ENCODE measurements at regions not wholly inside any gene's neighbourhood (a gene's known extent, or its start where the extent isn't known, plus 50 kb on each side); places are given as distances from the start of the nearest gene placed in this dataset.

DNA sequence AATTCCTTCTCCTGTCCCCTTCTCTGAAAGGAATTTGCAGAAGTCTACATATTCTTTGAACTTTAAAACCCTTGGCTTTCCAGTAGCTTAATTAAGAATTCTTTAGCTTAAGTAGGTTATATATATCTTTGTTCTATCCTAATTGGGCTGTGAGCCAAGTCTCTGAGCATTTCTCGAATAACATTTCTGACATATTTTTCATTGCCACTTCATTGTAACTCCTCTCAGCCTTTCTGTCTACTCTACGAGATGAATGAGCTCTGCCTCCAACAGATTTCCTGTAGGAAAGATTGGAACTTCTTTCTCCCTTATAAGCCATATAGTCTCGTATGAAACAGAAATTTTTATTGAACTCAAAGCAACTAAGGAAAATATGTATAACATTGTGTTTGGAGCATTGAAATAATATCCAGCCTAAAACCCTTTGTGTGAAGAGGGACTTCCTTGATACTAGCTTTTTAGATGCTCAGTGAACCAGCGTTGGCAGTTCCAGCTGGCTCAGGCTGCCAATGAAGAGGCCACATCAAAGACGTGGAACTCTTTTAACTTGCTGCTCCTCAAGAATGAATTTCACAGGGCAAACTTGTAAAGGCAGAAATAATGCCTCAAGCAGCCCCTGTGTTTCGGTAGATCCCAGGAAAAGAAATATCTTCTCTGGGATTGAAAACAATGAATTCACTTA, 87.7 kb upstream of the NOX3 start:
- TF ChIP-seq FOSB (CRISPR knock-in tag; IDR thresholded peaks at IDR 0.05) (no peak), CHD2 (IDR thresholded peaks at IDR 0.05; ENCODE audit: low read length, partially characterized antibody) (no peak), MYC (IDR thresholded peaks at IDR 0.05; ENCODE audit: borderline replicate concordance, low read length) (no peak), NFE2L2 (conservative IDR thresholded peaks at IDR 0.05; ENCODE audit: low read length) (no peak), BHLHE40 (IDR thresholded peaks at IDR 0.05; ENCODE audit: low read depth, low read length) (no peak), EHF (CRISPR knock-in tag; IDR thresholded peaks at IDR 0.05) (no peak), EHMT2 (IDR thresholded peaks at IDR 0.05; ENCODE audit: low read depth) (no peak), ESRRA (IDR thresholded peaks at IDR 0.05; ENCODE audit: borderline replicate concordance, low read length) (no peak), FOXS1 (CRISPR knock-in tag; IDR thresholded peaks at IDR 0.05) (no peak), HDAC2 (IDR thresholded peaks at IDR 0.05) (no peak), CHD4 (IDR thresholded peaks at IDR 0.05; ENCODE audit: borderline replicate concordance) (no peak), SREBF2 (IDR thresholded peaks at IDR 0.05) (no peak), TFCP2L1 (CRISPR knock-in tag; IDR thresholded peaks at IDR 0.05) (no peak)
- TF ChIP-seq, protein P1, sequence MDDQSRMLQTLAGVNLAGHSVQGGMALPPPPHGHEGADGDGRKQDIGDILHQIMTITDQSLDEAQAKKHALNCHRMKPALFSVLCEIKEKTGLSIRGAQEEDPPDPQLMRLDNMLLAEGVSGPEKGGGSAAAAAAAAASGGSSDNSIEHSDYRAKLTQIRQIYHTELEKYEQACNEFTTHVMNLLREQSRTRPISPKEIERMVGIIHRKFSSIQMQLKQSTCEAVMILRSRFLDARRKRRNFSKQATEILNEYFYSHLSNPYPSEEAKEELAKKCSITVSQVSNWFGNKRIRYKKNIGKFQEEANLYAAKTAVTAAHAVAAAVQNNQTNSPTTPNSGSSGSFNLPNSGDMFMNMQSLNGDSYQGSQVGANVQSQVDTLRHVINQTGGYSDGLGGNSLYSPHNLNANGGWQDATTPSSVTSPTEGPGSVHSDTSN (IDR thresholded peaks at IDR 0.05): no peak
- TF ChIP-seq, protein P2, sequence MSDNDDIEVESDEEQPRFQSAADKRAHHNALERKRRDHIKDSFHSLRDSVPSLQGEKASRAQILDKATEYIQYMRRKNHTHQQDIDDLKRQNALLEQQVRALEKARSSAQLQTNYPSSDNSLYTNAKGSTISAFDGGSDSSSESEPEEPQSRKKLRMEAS (IDR thresholded peaks at IDR 0.05): no peak
- 58% methylated on average over 6 of the region's 6 CpGs for WGBS (ENCODE audit: missing lambda C conversion rate)
- Histone ChIP-seq H3K4me2 (no peak overlapping the region), H3K9me3 (no peaks in the 10 kb centered on the region), H3K4me1 (no peaks in the 10 kb centered on the region), H3K4me3 (no peak overlapping the region), H3K27ac (no peak overlapping the region)
- no peak for ATAC-seq
- DNase-seq (ENCODE audit: low read depth in 1 of 2, low spot score in 1 of 2): no peak
- POLR2A ChIA-PET: no interaction called here
- CTCF ChIA-PET: interaction anchor here (0.9 to 1.5 kb wide), 3 partner anchors 9 to 216 kb away, joined by 3 to 4 read pairs (median 4); no protein-coding TSS in a partner anchor
- no peak for FAIRE-seq

DNA sequence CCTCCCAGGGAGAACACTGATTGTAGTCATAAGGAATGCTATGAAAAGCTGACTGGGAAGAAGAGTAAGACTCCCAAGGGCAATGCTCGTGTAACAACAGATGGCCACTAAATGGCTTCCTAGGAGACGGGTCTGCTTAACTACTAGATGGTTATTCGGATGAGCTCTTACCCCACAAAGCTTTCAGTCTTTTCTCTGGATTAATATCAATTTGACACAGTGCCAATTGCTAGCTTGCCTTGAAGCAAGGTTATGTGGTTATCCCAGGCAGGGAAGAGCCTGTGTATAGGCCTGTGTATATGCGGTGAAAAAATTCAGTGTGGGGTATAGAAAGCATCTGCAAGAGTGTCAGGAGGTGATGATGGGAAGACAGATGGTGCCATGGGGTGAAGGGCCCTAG, 86.4 kb upstream of the NOX3 start:
- no peak for TF ChIP-seq BHLHE40 (IDR thresholded peaks at IDR 0.05; ENCODE audit: low read depth, low read length)
- TF ChIP-seq, protein P3, sequence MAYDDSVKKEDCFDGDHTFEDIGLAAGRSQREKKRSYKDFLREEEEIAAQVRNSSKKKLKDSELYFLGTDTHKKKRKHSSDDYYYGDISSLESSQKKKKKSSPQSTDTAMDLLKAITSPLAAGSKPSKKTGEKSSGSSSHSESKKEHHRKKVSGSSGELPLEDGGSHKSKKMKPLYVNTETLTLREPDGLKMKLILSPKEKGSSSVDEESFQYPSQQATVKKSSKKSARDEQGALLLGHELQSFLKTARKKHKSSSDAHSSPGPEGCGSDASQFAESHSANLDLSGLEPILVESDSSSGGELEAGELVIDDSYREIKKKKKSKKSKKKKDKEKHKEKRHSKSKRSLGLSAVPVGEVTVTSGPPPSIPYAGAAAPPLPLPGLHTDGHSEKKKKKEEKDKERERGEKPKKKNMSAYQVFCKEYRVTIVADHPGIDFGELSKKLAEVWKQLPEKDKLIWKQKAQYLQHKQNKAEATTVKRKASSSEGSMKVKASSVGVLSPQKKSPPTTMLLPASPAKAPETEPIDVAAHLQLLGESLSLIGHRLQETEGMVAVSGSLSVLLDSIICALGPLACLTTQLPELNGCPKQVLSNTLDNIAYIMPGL (CRISPR knock-in tag; IDR thresholded peaks at IDR 0.05; ENCODE audit: borderline replicate concordance): no peak
- no peak for TF ChIP-seq MYC (IDR thresholded peaks at IDR 0.05; ENCODE audit: borderline replicate concordance, low read length)
- TF ChIP-seq CBX2 (IDR thresholded peaks at IDR 0.05; ENCODE audit: borderline replicate concordance, low read depth): no peak
- no peak for TF ChIP-seq HOXB5 (CRISPR knock-in tag; IDR thresholded peaks at IDR 0.05)
- no peak for TF ChIP-seq ZNF302 (CRISPR knock-in tag; IDR thresholded peaks at IDR 0.05)
- no peak for TF ChIP-seq FOSL2 (IDR thresholded peaks at IDR 0.05)
- no peak for TF ChIP-seq FOSL2 (CRISPR knock-in tag; IDR thresholded peaks at IDR 0.05)
- no peak for TF ChIP-seq ZFP36 (IDR thresholded peaks at IDR 0.05; ENCODE audit: borderline replicate concordance, partially characterized antibody)
- no peak for TF ChIP-seq NR3C1 (IDR thresholded peaks at IDR 0.05)
- TF ChIP-seq RCOR1 (IDR thresholded peaks at IDR 0.05; ENCODE audit: low read depth, low read length): no peak
- TF ChIP-seq HOXA7 (CRISPR knock-in tag; IDR thresholded peaks at IDR 0.05): no peak
- TF ChIP-seq KDM5A (IDR thresholded peaks at IDR 0.05): no peak
- TF ChIP-seq, protein P4, sequence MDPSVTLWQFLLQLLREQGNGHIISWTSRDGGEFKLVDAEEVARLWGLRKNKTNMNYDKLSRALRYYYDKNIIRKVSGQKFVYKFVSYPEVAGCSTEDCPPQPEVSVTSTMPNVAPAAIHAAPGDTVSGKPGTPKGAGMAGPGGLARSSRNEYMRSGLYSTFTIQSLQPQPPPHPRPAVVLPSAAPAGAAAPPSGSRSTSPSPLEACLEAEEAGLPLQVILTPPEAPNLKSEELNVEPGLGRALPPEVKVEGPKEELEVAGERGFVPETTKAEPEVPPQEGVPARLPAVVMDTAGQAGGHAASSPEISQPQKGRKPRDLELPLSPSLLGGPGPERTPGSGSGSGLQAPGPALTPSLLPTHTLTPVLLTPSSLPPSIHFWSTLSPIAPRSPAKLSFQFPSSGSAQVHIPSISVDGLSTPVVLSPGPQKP (IDR thresholded peaks at IDR 0.05; ENCODE audit: low read depth, low read length): no peak
- no peak for TF ChIP-seq FOSB (CRISPR knock-in tag; IDR thresholded peaks at IDR 0.05)
- no peak for TF ChIP-seq TP53 (CRISPR knock-in tag; IDR thresholded peaks at IDR 0.05)
- TF ChIP-seq, protein P5, sequence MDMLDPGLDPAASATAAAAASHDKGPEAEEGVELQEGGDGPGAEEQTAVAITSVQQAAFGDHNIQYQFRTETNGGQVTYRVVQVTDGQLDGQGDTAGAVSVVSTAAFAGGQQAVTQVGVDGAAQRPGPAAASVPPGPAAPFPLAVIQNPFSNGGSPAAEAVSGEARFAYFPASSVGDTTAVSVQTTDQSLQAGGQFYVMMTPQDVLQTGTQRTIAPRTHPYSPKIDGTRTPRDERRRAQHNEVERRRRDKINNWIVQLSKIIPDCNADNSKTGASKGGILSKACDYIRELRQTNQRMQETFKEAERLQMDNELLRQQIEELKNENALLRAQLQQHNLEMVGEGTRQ (IDR thresholded peaks at IDR 0.05): no peak
- TF ChIP-seq RFX5 (IDR thresholded peaks at IDR 0.05): no peak
- TF ChIP-seq ZC3H11A (IDR thresholded peaks at IDR 0.05): no peak
- ChIA-PET CTCF (interaction anchor here (0.9 to 1.5 kb wide), 2 partner anchors 10 to 90 kb away, joined by 4 read pairs; no protein-coding TSS in a partner anchor), POLR2A (no interaction called here)
- Histone ChIP-seq H3K4me1 (no peaks in the 10 kb centered on the region), H3K4me2 (no peak overlapping the region), H3K4me3 (no peak overlapping the region), H3K9me3 (no peaks in the 10 kb centered on the region), H3K27ac (no peak overlapping the region)
- WGBS (ENCODE audit: missing lambda C conversion rate): 80% methylated on average over 4 of the region's 4 CpGs
- no peak for FAIRE-seq
- no peak for ATAC-seq
- DNase-seq (ENCODE audit: low read depth in 1 of 2, low spot score in 1 of 2): no peak

Measured in A549 (cell line).